ENCODE measurements at regions not wholly inside any gene's neighbourhood (a gene's known extent, or its start where the extent isn't known, plus 50 kb on each side); places are given as distances from the start of the nearest gene placed in this dataset.

- no peak for TF ChIP-seq MGA (IDR thresholded peaks at IDR 0.05)
Observed at GRCh38 chr2:7951490-7951889, 730.4 kb upstream of the ID2 start (continued).

All from K562 (cell line).